GM12864 (cell line): ENCODE measurements at regions not wholly inside any gene's neighbourhood (a gene's known extent, or its start where the extent isn't known, plus 50 kb on each side); places are given as distances from the start of the nearest gene placed in this dataset.

Experiments
- DNase-seq: peaks from one replicate; pipeline ENCODE4 v3.0.0-alpha.2; 2011; ENCODE audit warnings: low read depth
- H3K4me3 ChIP-seq: 2 replicates; pipeline ENCODE4 v1.5.1; 2011; ENCODE audit warnings: mild to moderate bottlenecking, low read depth, low read length, control low read depth
- CTCF ChIP-seq: IDR thresholded peaks from 2 replicates; pipeline ENCODE4 v1.5.1; 2011; ENCODE audit warnings: low read depth, mild to moderate bottlenecking, moderate library complexity, low read length, control low read depth, inconsistent platforms; ENCODE audit errors: missing control alignments

DNA sequence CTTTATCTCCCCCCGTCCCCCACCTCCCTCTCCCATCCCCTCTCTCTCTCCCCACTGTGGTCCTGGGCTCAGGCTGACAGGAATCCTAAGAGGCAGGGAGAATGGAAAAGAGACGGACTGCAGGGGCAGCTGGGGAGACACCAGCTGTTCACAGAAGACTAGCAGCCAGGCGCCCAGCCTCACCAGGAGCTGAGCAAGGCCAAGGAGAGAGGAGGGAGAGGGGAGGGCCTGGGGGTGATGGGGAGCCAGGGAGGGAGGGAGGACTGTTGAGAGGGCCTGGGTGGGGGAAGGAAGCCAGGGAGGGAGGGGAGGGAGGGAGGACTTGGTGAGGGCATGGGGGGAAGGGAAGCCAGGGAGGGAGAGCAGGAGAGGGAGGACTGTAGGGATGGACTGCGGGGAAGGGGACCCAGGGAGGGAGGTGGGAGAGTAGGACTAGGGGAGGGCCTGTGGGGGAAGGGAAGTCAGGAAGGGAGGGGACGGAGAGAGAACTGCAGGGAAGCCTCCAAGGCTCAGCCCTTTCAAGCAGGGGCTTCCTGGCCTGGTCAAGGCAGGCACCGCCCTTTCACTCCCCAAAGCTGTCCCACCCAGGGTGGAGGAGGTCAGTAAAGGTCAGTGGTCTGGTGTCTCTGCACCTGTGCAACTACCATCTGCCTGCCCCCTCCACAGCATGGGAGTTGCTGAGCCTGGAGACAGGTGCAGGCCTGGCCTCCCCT lies 517.7 kb upstream of the MYT1L start:
- DNase-seq: no peak
- H3K4me3 ChIP-seq: no peak overlapping the region
- TF ChIP-seq CTCF: no peak

DNA sequence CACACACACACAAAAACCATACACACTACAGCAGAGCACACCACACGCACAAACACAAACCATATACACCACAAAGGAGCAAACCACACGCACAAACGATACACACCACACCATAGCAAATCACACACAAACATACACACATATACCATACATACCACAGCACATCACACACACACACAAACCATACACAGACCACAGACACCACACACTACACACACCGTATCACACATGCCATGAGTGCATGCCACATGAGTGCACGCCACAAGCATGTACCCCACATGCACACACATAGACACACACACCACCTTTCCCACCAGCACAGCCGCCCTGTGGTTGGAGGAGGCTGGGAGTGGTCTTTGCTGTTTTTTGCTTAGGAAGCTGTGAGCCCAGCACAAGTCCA lies 517.1 kb upstream of the MYT1L start:
- no peak overlapping the region for H3K4me3 ChIP-seq
- no peak for TF ChIP-seq CTCF
- DNase-seq: no peak

GRCh38 chr2:2847209-2847676 lies 516.2 kb upstream of the MYT1L start:
- no peak overlapping the region for H3K4me3 ChIP-seq
- TF ChIP-seq CTCF: no peak
- DNase-seq: no peak

DNA sequence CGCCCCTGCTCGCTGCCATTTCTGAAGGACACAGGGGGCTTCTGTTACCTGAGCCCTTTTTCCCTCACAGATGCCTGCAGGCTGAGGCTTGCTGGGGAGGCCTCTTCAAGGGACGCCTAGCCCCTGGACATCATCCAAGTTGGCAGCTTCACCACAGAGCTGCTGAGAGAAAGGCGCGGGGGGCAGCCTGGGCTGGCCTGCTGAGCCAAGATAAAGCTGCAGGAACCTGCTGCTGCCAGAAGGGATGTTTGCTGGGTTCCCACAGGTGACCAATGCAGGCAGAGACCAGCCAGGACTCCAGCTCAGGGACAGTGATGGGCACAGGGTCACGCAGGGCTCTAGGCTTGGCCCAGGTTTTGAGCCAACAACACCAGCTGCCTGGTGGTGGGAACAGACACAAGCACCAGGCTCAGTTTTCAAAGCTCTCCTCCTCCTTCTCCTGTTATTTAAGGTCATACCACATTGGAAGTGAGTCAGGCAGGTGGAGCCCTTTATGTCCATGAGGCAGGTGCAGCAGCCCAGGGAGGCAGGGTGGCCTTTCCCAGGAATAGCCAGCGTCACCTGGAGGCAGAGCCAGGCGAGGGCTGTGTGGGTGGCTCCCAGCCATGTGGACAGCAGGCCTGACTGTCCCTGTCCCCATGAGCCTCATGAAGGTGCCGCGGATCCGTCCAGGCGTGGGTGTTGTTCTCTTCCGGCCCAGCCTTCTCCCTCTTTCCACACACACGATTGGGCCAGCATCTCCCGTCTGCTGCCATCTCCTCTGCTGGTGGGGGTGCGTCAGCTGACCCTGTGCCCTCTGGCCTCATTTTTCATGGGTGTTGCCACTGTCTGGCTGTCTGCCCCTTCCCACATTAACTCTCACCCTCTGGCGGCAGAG lies 515.5 kb upstream of the MYT1L start:
- no peak overlapping the region for H3K4me3 ChIP-seq
- TF ChIP-seq CTCF: no peak
- no peak for DNase-seq

DNA sequence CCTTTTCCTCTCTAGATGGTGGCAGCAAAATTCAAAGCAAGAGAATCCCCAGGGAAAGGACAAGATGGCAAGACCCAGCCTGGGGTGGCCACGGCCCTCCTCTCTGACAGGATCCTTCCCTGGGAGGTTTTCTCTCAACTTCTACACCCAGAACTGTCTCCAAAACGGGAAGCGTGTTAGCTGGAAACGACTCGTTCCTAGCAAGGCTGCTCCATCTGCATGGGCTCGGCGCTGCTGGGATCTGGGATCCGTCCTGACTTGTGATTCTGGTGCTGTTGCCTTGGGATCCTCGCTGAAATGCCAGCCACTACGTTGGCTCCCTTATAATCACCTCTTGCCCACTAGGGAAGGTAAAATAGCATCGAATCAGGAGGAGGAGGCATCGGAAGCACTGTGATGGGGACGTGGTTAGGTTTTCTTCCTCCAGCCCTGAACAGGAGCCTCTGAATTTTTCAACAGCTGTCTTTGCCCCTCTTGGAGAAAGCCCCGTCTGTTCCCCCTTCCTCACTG lies 514.8 kb upstream of the MYT1L start:
- no peak for DNase-seq
- H3K4me3 ChIP-seq: no peak overlapping the region
- TF ChIP-seq CTCF: no peak

DNA sequence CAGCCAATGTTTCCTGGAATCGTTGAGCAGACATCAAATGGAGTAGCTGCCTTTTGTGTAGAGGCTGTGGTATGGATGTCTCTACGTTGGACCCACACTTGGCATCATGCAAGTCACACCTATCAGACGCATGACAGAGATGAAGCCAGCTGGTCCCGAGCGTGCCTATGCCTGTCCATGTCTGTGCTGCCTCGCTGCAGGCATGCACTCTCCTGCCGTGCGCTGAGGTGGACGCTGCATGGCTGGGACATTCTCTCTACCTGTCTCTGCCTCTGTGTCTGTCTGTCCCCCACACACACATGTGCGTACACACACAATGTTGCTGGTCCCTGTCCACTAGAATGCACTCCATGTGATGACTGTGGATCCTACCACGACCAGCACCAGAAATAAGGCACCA lies 514.2 kb upstream of the MYT1L start:
- no peak overlapping the region for H3K4me3 ChIP-seq
- no peak for DNase-seq
- TF ChIP-seq CTCF: no peak
